Peyer's patch (tissue), 4 donors: ENCODE measurements at regions not wholly inside any gene's neighbourhood (a gene's known extent, or its start where the extent isn't known, plus 50 kb on each side); places are given as distances from the start of the nearest gene placed in this dataset.

ENCODE experiments used
- DNase-seq, 3 donors: peaks; one replicate each; pipeline ENCODE4 v3.0.0-alpha.2; 2017 to 2019
- H3K27ac ChIP-seq, 4 donors: fragments of 200-600 bp; sonication (generic); one replicate each; pipeline ENCODE4 v1.5.1; 2016 to 2019
- H3K27me3 ChIP-seq, 2 donors: fragments of 200-600 bp; sonication (generic); one replicate each; pipeline ENCODE4 v1.5.1; 2019
- H3K36me3 ChIP-seq, 3 donors: fragments of 200-600 bp; sonication (generic); one replicate each; pipeline ENCODE4 v1.5.1; 2016 to 2019
- H3K4me1 ChIP-seq, 4 donors: fragments of 200-600 bp; sonication (generic); one replicate each; pipeline ENCODE4 v1.5.1; 2016 to 2019
- H3K4me3 ChIP-seq, 4 donors: fragments of 200-600 bp; sonication (generic); 1 replicate in 3 of 4; 2 replicates in 1 of 4; pipeline ENCODE4 v1.5.1; 2016 to 2019; ENCODE audit warnings: mild to moderate bottlenecking in 1 of 4
- H3K9me3 ChIP-seq, 4 donors: fragments of 200-600 bp; sonication (generic); one replicate each; pipeline ENCODE4 v1.5.1; 2016 to 2019; ENCODE audit warnings: mild to moderate bottlenecking in 1 of 4
- POLR2A ChIP-seq, 2 donors: fragments of 450-650 bp; IDR thresholded peaks; one replicate each; pipeline ENCODE4 v1.5.1; 2017; ENCODE audit warnings: antibody characterized with exemption in 2 of 2, mild to moderate bottlenecking in 2 of 2, moderate library complexity in 2 of 2
- TF ChIP-seq, protein P1 (sequence below), 6 experiments: fragments of 450-650 bp in 4 of 6; fragments of 200-600 bp in 2 of 6; sonication (generic) in 1 of 6; IDR thresholded peaks; one replicate each; pipeline ENCODE4 v1.5.1; 2017 to 2019; ENCODE audit warnings: antibody characterized with exemption in 6 of 6, mild to moderate bottlenecking in 3 of 6, moderate library complexity in 1 of 6

DNA sequence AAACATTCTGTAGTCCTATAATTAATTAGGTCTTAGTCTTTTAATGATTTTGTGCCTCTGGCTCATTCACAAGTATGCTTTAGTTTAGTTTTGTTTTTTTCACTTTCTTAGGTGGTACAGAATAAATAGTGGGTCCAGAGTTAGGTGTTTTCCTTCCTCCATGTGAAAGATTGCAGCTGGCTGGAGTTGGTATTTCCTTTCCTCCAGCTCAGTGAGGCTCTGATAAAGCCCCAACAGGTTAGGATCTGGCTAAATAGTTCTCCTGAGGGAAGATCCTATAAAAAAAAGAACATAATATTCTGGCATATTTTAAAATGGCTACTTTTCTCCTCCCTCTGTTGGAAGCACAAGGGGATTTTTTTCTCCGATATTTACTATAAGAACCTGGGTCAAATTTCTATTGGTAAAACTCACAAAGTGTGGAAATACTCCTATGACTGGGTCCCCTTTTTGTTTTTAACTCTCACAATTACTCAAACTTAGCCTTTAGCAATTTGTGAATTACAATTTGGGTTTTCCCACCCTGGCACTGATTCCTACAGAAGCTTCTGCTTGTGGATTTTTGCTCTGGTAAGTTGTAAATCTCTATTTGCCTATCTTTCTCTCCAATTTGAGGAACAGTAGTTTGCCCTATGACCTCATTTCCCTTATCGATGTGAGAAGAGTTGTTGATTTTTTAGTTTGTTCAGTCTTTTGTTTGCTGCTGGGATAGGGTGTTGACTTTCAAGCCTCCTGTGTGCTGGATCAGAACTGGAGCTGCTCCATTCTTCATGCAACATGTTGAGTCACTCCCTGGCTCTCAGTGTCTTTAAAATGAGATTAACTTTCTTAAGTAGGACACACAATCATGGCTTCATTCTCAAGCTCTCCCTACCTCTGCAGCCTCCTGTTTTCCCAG is 500.9 kb downstream of the RNF144A start:
- no peak for DNase-seq
- Histone ChIP-seq H3K27me3 (no peaks in the 10 kb centered on the region), H3K9me3 (no peaks in the 10 kb centered on the region), H3K4me3 (no peak overlapping the region), H3K36me3 (no peaks in the 10 kb centered on the region), H3K27ac (no peak overlapping the region), H3K4me1 (no peaks in the 10 kb centered on the region)
- TF ChIP-seq, protein P1, sequence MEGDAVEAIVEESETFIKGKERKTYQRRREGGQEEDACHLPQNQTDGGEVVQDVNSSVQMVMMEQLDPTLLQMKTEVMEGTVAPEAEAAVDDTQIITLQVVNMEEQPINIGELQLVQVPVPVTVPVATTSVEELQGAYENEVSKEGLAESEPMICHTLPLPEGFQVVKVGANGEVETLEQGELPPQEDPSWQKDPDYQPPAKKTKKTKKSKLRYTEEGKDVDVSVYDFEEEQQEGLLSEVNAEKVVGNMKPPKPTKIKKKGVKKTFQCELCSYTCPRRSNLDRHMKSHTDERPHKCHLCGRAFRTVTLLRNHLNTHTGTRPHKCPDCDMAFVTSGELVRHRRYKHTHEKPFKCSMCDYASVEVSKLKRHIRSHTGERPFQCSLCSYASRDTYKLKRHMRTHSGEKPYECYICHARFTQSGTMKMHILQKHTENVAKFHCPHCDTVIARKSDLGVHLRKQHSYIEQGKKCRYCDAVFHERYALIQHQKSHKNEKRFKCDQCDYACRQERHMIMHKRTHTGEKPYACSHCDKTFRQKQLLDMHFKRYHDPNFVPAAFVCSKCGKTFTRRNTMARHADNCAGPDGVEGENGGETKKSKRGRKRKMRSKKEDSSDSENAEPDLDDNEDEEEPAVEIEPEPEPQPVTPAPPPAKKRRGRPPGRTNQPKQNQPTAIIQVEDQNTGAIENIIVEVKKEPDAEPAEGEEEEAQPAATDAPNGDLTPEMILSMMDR (IDR thresholded peaks at IDR 0.05): no peak
- no peak for TF ChIP-seq POLR2A (IDR thresholded peaks at IDR 0.05)

DNA sequence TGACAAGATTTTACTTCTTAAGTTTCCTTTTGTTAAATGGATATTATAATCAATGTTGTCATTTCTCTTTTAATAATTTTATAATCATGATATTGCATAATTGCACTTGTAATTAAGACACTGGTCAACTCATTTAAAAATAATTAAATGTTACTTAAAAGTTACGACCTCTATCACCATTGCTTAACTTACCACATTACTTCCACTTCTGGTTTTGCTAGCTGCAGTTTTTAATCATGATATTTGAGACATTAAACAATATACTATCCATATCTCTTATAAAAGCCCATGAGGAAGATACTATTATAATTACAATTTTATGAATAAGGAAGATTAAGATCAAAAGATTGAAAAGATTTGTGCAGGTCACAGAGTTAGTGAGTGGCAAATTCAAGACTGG is 502.0 kb downstream of the RNF144A start:
- no peak overlapping the region for H3K27ac ChIP-seq
- no peaks in the 10 kb centered on the region for H3K4me1 ChIP-seq
- no peak overlapping the region for H3K4me3 ChIP-seq
- no peaks in the 10 kb centered on the region for H3K36me3 ChIP-seq
- no peaks in the 10 kb centered on the region for H3K27me3 ChIP-seq
- no peaks in the 10 kb centered on the region for H3K9me3 ChIP-seq
- DNase-seq: no peak
- TF ChIP-seq, protein P1 (IDR thresholded peaks at IDR 0.05): no peak
- no peak for TF ChIP-seq POLR2A (IDR thresholded peaks at IDR 0.05)

DNA sequence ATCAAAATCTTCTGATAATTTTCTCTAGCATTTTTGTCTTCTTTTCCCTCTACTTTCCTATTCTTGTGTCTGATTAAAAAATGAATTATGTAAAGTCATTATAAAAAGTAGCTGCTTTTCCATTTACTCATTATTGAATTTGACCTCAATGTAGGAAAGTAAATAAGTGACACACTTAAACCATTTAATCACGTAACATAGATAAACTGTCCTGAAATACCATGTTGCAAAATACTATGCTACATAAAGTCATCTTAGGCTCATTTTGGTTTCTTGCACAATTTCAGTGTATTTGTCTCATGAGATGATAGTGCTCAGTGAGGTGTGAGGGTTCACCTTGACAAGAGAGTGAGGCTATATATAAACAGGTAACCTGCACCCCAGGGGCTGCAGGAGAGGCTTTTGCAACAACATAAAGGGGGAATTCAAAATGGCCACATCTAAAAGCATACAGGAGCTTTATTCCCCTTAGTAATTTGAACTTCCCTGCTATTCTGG is 502.7 kb downstream of the RNF144A start:
- no peak for DNase-seq
- Histone ChIP-seq H3K27me3 (no peaks in the 10 kb centered on the region), H3K27ac (no peak overlapping the region), H3K9me3 (no peaks in the 10 kb centered on the region), H3K4me1 (no peaks in the 10 kb centered on the region), H3K4me3 (no peak overlapping the region), H3K36me3 (no peaks in the 10 kb centered on the region)
- TF ChIP-seq, protein P1 (IDR thresholded peaks at IDR 0.05): no peak
- TF ChIP-seq POLR2A (IDR thresholded peaks at IDR 0.05): no peak

DNA sequence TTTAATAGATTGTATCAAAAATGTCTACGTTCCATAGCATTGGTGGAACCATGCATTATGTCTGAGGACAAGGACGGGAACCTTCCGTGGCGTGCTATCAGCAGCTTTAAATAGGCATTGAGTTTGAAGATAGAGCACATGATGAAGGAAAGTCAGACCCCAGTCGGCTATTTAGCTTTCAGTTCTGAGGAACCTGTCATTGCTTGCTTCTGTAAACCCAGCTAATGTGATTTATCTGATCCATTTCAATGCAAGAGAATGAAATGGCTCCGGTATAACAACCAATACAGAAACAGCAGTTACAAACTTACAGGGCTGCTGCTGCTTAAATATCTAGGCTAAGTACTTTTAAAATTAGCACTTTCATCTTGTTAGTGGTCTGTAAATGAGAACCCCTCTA is 503.3 kb downstream of the RNF144A start:
- H3K4me1 ChIP-seq: no peaks in the 10 kb centered on the region

DNA sequence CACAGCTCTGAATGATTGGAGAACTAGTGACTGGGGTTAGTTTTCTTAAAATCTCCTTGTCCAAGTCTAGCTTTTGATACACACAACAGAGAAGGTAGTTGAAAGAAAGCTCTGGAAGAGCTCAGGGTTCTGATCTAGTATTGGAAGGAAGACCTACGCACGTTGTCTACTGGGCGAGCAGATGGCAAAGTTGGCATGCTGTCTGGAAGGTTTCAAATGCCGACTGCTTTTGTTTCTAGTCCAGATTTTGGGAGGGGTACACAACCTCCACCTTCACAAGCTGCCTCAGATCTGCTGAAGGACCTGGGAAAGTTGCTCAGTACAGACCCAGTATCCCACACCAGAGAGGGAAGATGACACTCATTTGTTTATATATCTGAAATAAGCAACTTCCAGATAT is 507.3 kb downstream of the RNF144A start:
- Histone ChIP-seq H3K4me3 (no peak overlapping the region), H3K27ac (no peak overlapping the region), H3K4me1 (no peaks in the 10 kb centered on the region), H3K36me3 (no peaks in the 10 kb centered on the region), H3K27me3 (no peaks in the 10 kb centered on the region), H3K9me3 (no peaks in the 10 kb centered on the region)
- TF ChIP-seq POLR2A (IDR thresholded peaks at IDR 0.05): no peak
- TF ChIP-seq, protein P1 (IDR thresholded peaks at IDR 0.05): no peak
- DNase-seq: no peak

More for the DNA sequence above, 503.3 kb downstream of the RNF144A start:
- DNase-seq: no peak
- no peaks in the 10 kb centered on the region for H3K27me3 ChIP-seq
- no peaks in the 10 kb centered on the region for H3K9me3 ChIP-seq
- no peaks in the 10 kb centered on the region for H3K36me3 ChIP-seq
- no peak overlapping the region for H3K27ac ChIP-seq
- TF ChIP-seq, protein P1 (IDR thresholded peaks at IDR 0.05): no peak
- TF ChIP-seq POLR2A (IDR thresholded peaks at IDR 0.05): no peak
- no peak overlapping the region for H3K4me3 ChIP-seq
